HepG2 (cell line): ENCODE measurements at regions not wholly inside any gene's neighbourhood (a gene's known extent, or its start where the extent isn't known, plus 50 kb on each side); places are given as distances from the start of the nearest gene placed in this dataset.

Source experiments
- ATAC-seq: fragments of 200-7000 bp; cut with Tn5 transposase; 3 replicates; pipeline ENCODE4 v1.9.1; 2020; ENCODE audit warnings: mild to moderate bottlenecking, moderate library complexity
- BruUV-seq: library from RNA; stranded (reverse); fragments of 400-500 nt; replicated peaks from 2 replicates; lab custom pipeline; 2021; lab: Mats Ljungman, UMichigan
- CTCF ChIA-PET: fragments of 300-600 bp; formaldehyde crosslinking; extraction: SDS; loops from one replicate; lab custom pipeline; 2021; ENCODE audit warnings: low total read pairs, inconsistent platforms, low intra/inter-chr PET ratio; lab: Yijun Ruan, JAX
- POLR2A ChIA-PET: fragments of 350-600 bp; sonication (Branson Sonifier 250); formaldehyde crosslinking; loops from one replicate; lab custom pipeline; 2020; ENCODE audit warnings: antibody characterized with exemption, inconsistent platforms; lab: Yijun Ruan, JAX
- DNase-seq: peaks from one replicate; pipeline ENCODE4 v3.0.0-alpha.2; 2015; ENCODE audit warnings: low spot score
- FAIRE-seq: peaks from 3 replicates; lab custom pipeline; 2011; peaks lifted over from hg19 to GRCh38; lab: Jason Lieb, UNC
- H2AFZ ChIP-seq: one replicate; pipeline ENCODE4 v1.6.1; 2011; ENCODE audit warnings: low read length, inconsistent platforms
- H3K27ac ChIP-seq: fragments of 300-600 bp; 3 replicates; pipeline ENCODE4 v1.8.0; 2011; ENCODE audit warnings: mixed run types, mild to moderate bottlenecking, mixed read lengths, low read length, inconsistent platforms; ENCODE audit not compliant: insufficient read depth; ENCODE audit errors: extremely low read length
- H3K27me3 ChIP-seq, 2 experiments: fragments of 200-600 bp in 1 of 2; 2 replicates in 1 of 2; 3 replicates in 1 of 2; pipeline versions ENCODE4 v1.6.0 to v1.8.0; 2011; ENCODE audit warnings: low read length in 2 of 2, mild to moderate bottlenecking in 2 of 2, moderate library complexity in 2 of 2, inconsistent platforms in 1 of 2; ENCODE audit not compliant: insufficient read depth in 2 of 2, control insufficient read depth in 1 of 2
- H3K36me3 ChIP-seq, 2 experiments: fragments of 200-600 bp in 1 of 2; replicated peaks in 1 of 2; 2 replicates in 1 of 2; 3 replicates in 1 of 2; pipeline versions ENCODE4 v1.5.1 to v1.8.0; 2011; ENCODE audit warnings: low read length in 2 of 2, inconsistent platforms in 1 of 2; ENCODE audit not compliant: insufficient read depth in 2 of 2, control insufficient read depth in 1 of 2
- H3K4me1 ChIP-seq: 2 replicates; pipeline ENCODE4 v1.5.1; 2012; ENCODE audit warnings: low read length, inconsistent platforms; ENCODE audit not compliant: insufficient read depth
- H3K4me2 ChIP-seq: 2 replicates; pipeline ENCODE4 v1.6.0; 2011; ENCODE audit warnings: low read depth, low read length, inconsistent platforms
- H3K4me3 ChIP-seq, 3 experiments: fragments of 200-600 bp in 1 of 3; sonication (generic), shearing (Covaris generic) in 1 of 3; replicated peaks in 1 of 3; 2 replicates each; pipeline ENCODE4 v1.5.1; 2011 to 2016; ENCODE audit warnings: low read length in 3 of 3, inconsistent platforms in 2 of 3, low read depth in 2 of 3, mild to moderate bottlenecking in 2 of 3, control low read depth in 1 of 3, mixed read lengths in 1 of 3; ENCODE audit not compliant: insufficient read depth in 1 of 3
- H3K79me2 ChIP-seq: one replicate; pipeline ENCODE4 v1.6.1; 2011; ENCODE audit warnings: low read length, inconsistent platforms; ENCODE audit not compliant: insufficient read depth
- H3K9ac ChIP-seq: 2 replicates; pipeline ENCODE4 v1.6.0; 2011; ENCODE audit warnings: mild to moderate bottlenecking, low read depth, low read length, inconsistent platforms; ENCODE audit not compliant: insufficient read depth
- H3K9me3 ChIP-seq: 2 replicates; pipeline ENCODE4 v1.5.1; 2012; ENCODE audit warnings: mild to moderate bottlenecking, low read length
- H4K20me1 ChIP-seq: 2 replicates; pipeline ENCODE4 v1.6.0; 2011; ENCODE audit warnings: inconsistent platforms, mild to moderate bottlenecking, low read length, moderate library complexity; ENCODE audit not compliant: insufficient read depth
- ATF7 ChIP-seq, 2 experiments: fragments of 450-650 bp in 1 of 2; sonication (generic) in 1 of 2; formaldehyde crosslinking in 1 of 2; IDR thresholded peaks; 2 replicates each; pipeline versions ENCODE4 v1.4.0 to v1.6.1; 2016 to 2020; ENCODE audit warnings: antibody characterized with exemption in 1 of 2, mild to moderate bottlenecking in 1 of 2, missing genetic modification reagents in 1 of 2
- CCAR2 ChIP-seq: fragments of 200-400 bp; formaldehyde crosslinking; optimal IDR thresholded peaks from 2 replicates; pipeline ENCODE3; 2018; ENCODE audit warnings: low read depth, mild to moderate bottlenecking, low read length, moderate library complexity
- EZH2 ChIP-seq: conservative IDR thresholded peaks from 2 replicates; pipeline ENCODE4 v1.6.1; 2012; ENCODE audit warnings: mild to moderate bottlenecking, low read depth, low read length, moderate library complexity
- GLI4 ChIP-seq: sonication (generic); formaldehyde crosslinking; IDR thresholded peaks from 2 replicates; pipeline ENCODE4 v1.5.1; 2020; ENCODE audit warnings: missing genetic modification reagents, mild to moderate bottlenecking, moderate library complexity, borderline replicate concordance
- HMGXB3 ChIP-seq: sonication (generic); formaldehyde crosslinking; IDR thresholded peaks from 2 replicates; pipeline ENCODE4 v1.4.0; 2020; ENCODE audit warnings: missing genetic modification reagents, borderline replicate concordance
- MAZ ChIP-seq, 2 experiments: sonication (generic) in 1 of 2; formaldehyde crosslinking in 1 of 2; IDR thresholded peaks; 2 replicates each; pipeline versions ENCODE4 v1.5.0 to v1.6.1; 2012 to 2020; ENCODE audit warnings: low read depth in 2 of 2, mild to moderate bottlenecking in 2 of 2, borderline replicate concordance in 1 of 2, improper control_type of control experiment in 1 of 2, low read length in 1 of 2, missing genetic modification reagents in 1 of 2, moderate library complexity in 1 of 2
- NCOA1 ChIP-seq: sonication (generic); formaldehyde crosslinking; IDR thresholded peaks from 2 replicates; pipeline ENCODE4 v1.9.0; 2021; ENCODE audit warnings: missing genetic modification reagents
- USF2 ChIP-seq, 2 experiments: sonication (generic) in 1 of 2; formaldehyde crosslinking in 1 of 2; IDR thresholded peaks; 2 replicates each; pipeline versions ENCODE4 v1.5.1 to v1.6.1; 2011 to 2020; ENCODE audit warnings: borderline replicate concordance in 1 of 2, low read depth in 1 of 2, low read length in 1 of 2, mild to moderate bottlenecking in 1 of 2, missing genetic modification reagents in 1 of 2, moderate library complexity in 1 of 2
- ZKSCAN8 ChIP-seq: IDR thresholded peaks from 2 replicates; pipeline ENCODE4 v1.6.1; 2016; ENCODE audit warnings: borderline replicate concordance, missing genetic modification reagents, missing compliant biosample characterization
- ZNF776 ChIP-seq: sonication (generic); formaldehyde crosslinking; IDR thresholded peaks from 2 replicates; pipeline ENCODE4 v1.4.0; 2020; ENCODE audit warnings: mild to moderate bottlenecking, missing genetic modification reagents
- WGBS: methylation state at CpG from one replicate; pipeline ENCODE4 v1.1.6; 2017; ENCODE audit warnings: low lambda C conversion rate; 5-methylcytosine and 5-hydroxymethylcytosine counted together
- in situ Hi-C: cut with HindIII; loops from 2 replicates; pipeline ENCODE4 v1.10.0; 2017; ENCODE audit warnings: low pct_unique_long_range_greater_than_20kb; ENCODE audit not compliant: extremely low pct_ligation_motif_present
- intact Hi-C: fragments of 100-400 bp; cut with micrococcal nuclease; formaldehyde crosslinking; loops from one replicate; pipeline ENCODE4 v1.10.0; 2022; ENCODE audit not compliant: unreplicated experiment
- TF ChIP-seq, protein P1 (sequence below): sonication (generic); formaldehyde crosslinking; IDR thresholded peaks from 2 replicates; pipeline ENCODE4 v1.4.0; 2020; ENCODE audit warnings: missing genetic modification reagents

DNA sequence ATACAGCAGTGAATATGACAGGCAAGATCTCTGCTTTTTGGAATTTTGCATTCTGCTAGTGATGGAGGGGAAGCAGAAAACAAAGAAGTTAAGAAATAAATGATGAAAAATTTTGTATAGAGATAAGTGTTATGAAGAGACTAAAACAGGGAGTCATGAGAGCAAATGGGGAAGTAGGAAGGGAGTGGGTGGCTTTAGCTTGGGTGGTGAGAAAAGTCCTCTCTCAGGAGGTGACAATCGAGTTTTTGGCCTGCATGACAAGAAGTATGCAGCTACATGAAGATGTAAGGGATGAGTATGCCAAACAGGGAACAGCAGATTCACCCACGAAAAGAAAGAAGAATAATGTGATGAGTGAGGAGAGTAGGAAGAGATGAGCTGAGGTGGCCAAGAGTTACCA lies 80.7 kb upstream of the MPPED2 start:
- in situ Hi-C loops, result no loop called here
- POLR2A ChIA-PET, result no interaction called here
- CTCF ChIA-PET, result no interaction called here
- TF ChIP-seq ZNF776 (CRISPR knock-in tag) (no peak), EZH2 (no peak), NCOA1 (CRISPR knock-in tag) (no peak), ATF7 (IDR thresholded peaks at IDR 0.05) (no peak), ATF7 (CRISPR knock-in tag; IDR thresholded peaks at IDR 0.05) (no peak), GLI4 (CRISPR knock-in tag) (no peak), HMGXB3 (CRISPR knock-in tag) (no peak), MAZ (IDR thresholded peaks at IDR 0.05; ENCODE audit: borderline replicate concordance, low read depth, low read length) (no peak), MAZ (CRISPR knock-in tag; IDR thresholded peaks at IDR 0.05; ENCODE audit: low read depth) (no peak), CCAR2 (no peak), ZKSCAN8 (CRISPR knock-in tag) (no peak), USF2 (IDR thresholded peaks at IDR 0.05; ENCODE audit: low read depth, low read length) (no peak), USF2 (CRISPR knock-in tag; IDR thresholded peaks at IDR 0.05; ENCODE audit: borderline replicate concordance) (no peak)
- TF ChIP-seq, protein P1, sequence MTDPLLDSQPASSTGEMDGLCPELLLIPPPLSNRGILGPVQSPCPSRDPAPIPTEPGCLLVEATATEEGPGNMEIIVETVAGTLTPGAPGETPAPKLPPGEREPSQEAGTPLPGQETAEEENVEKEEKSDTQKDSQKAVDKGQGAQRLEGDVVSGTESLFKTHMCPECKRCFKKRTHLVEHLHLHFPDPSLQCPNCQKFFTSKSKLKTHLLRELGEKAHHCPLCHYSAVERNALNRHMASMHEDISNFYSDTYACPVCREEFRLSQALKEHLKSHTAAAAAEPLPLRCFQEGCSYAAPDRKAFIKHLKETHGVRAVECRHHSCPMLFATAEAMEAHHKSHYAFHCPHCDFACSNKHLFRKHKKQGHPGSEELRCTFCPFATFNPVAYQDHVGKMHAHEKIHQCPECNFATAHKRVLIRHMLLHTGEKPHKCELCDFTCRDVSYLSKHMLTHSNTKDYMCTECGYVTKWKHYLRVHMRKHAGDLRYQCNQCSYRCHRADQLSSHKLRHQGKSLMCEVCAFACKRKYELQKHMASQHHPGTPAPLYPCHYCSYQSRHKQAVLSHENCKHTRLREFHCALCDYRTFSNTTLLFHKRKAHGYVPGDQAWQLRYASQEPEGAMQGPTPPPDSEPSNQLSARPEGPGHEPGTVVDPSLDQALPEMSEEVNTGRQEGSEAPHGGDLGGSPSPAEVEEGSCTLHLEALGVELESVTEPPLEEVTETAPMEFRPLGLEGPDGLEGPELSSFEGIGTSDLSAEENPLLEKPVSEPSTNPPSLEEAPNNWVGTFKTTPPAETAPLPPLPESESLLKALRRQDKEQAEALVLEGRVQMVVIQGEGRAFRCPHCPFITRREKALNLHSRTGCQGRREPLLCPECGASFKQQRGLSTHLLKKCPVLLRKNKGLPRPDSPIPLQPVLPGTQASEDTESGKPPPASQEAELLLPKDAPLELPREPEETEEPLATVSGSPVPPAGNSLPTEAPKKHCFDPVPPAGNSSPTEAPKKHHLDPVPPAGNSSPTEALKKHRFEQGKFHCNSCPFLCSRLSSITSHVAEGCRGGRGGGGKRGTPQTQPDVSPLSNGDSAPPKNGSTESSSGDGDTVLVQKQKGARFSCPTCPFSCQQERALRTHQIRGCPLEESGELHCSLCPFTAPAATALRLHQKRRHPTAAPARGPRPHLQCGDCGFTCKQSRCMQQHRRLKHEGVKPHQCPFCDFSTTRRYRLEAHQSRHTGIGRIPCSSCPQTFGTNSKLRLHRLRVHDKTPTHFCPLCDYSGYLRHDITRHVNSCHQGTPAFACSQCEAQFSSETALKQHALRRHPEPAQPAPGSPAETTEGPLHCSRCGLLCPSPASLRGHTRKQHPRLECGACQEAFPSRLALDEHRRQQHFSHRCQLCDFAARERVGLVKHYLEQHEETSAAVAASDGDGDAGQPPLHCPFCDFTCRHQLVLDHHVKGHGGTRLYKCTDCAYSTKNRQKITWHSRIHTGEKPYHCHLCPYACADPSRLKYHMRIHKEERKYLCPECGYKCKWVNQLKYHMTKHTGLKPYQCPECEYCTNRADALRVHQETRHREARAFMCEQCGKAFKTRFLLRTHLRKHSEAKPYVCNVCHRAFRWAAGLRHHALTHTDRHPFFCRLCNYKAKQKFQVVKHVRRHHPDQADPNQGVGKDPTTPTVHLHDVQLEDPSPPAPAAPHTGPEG (CRISPR knock-in tag), result no peak

More for the DNA sequence above, 80.7 kb upstream of the MPPED2 start:
- Histone ChIP-seq H3K36me3 (no peaks in the 10 kb centered on the region), H3K4me2 (no peak overlapping the region), H3K27ac (no peak overlapping the region), H3K9ac (no peak overlapping the region), H2AFZ (no peak overlapping the region), H3K4me3 (no peak overlapping the region), H3K27me3 (no peaks in the 10 kb centered on the region), H4K20me1 (no peaks in the 10 kb centered on the region), H3K4me1 (no peaks in the 10 kb centered on the region), H3K79me2 (no peaks in the 10 kb centered on the region), H3K9me3 (0 out of 2 replicates have a peak, but pooled peaks cover 7% of the 10 kb centered on the region)
- FAIRE-seq (no peak), DNase-seq (no peak), ATAC-seq (no peak)
- 0% methylated on average over 2 of the region's 2 CpGs for WGBS
- intact Hi-C loops, result no loop called here
- no TSS peak for BruUV-seq
